AG04450 (cell line): ENCODE measurements at regions not wholly inside any gene's neighbourhood (a gene's known extent, or its start where the extent isn't known, plus 50 kb on each side); places are given as distances from the start of the nearest gene placed in this dataset.

ENCODE experiments used
- CTCF ChIA-PET: fragments of 300-600, 350-600 bp; formaldehyde crosslinking; extraction: SDS; loops from one replicate; lab custom pipeline; 2022; ENCODE audit warnings: antibody characterized with exemption, inconsistent platforms; lab: Charles Lee
- POLR2A ChIA-PET: fragments of 350-600 bp; formaldehyde crosslinking; extraction: SDS; loops from one replicate; lab custom pipeline; 2021; ENCODE audit warnings: antibody characterized with exemption, inconsistent platforms; lab: Yijun Ruan, JAX
- DNase-seq: peaks from one replicate; pipeline ENCODE4 v3.0.0-alpha.2; 2011; ENCODE audit warnings: low read depth, low spot score
- H3K27ac ChIP-seq: one replicate; pipeline ENCODE4 v1.5.1; 2012; ENCODE audit warnings: low read depth, low read length, control low read depth
- H3K27me3 ChIP-seq: one replicate; pipeline ENCODE4 v1.6.0; 2012; ENCODE audit warnings: low read length; ENCODE audit not compliant: control insufficient read depth, insufficient read depth
- H3K4me3 ChIP-seq: 2 replicates; pipeline ENCODE4 v1.5.1; 2011; ENCODE audit warnings: mild to moderate bottlenecking, low read depth, low read length, control low read depth
- H3K9me3 ChIP-seq: 2 replicates; pipeline ENCODE4 v1.5.1; 2012; ENCODE audit warnings: low read length; ENCODE audit not compliant: control insufficient read depth, insufficient read depth
- TF ChIP-seq, protein P1 (sequence below): IDR thresholded peaks from 2 replicates; pipeline ENCODE4 v1.5.1; 2011; ENCODE audit warnings: low read depth, low read length, control low read depth, inconsistent platforms

DNA sequence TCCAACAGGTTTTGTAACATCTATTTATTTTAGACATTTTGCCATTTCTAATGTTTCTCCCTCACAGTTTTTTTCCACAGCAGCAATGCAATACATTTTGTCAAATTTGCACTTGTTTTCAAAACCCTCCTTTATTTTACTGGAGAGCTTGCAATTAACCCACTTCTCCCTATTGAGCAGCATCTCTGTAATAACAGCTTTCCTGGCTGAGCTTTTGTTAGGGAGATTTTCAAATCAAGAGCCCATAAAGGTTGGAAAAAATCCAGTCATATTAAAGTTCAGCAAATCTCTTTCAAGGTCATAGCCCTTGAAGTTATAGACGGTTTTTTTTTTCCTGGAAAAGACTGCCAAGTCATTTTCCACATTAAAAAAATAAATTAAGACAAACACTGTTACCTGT, 450.6 kb upstream of the TENM3 start:
- CTCF ChIA-PET = interaction anchor here (0.6 kb wide), 1 partner anchor 82 kb away, joined by 3 read pairs; no protein-coding TSS in a partner anchor
- POLR2A ChIA-PET = no interaction called here
- no peak overlapping the region for H3K27ac ChIP-seq
- no peaks in the 10 kb centered on the region for H3K9me3 ChIP-seq
- TF ChIP-seq, protein P1, sequence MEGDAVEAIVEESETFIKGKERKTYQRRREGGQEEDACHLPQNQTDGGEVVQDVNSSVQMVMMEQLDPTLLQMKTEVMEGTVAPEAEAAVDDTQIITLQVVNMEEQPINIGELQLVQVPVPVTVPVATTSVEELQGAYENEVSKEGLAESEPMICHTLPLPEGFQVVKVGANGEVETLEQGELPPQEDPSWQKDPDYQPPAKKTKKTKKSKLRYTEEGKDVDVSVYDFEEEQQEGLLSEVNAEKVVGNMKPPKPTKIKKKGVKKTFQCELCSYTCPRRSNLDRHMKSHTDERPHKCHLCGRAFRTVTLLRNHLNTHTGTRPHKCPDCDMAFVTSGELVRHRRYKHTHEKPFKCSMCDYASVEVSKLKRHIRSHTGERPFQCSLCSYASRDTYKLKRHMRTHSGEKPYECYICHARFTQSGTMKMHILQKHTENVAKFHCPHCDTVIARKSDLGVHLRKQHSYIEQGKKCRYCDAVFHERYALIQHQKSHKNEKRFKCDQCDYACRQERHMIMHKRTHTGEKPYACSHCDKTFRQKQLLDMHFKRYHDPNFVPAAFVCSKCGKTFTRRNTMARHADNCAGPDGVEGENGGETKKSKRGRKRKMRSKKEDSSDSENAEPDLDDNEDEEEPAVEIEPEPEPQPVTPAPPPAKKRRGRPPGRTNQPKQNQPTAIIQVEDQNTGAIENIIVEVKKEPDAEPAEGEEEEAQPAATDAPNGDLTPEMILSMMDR = no peak
- no peaks in the 10 kb centered on the region for H3K27me3 ChIP-seq
- H3K4me3 ChIP-seq = no peak overlapping the region
- no peak for DNase-seq

DNA sequence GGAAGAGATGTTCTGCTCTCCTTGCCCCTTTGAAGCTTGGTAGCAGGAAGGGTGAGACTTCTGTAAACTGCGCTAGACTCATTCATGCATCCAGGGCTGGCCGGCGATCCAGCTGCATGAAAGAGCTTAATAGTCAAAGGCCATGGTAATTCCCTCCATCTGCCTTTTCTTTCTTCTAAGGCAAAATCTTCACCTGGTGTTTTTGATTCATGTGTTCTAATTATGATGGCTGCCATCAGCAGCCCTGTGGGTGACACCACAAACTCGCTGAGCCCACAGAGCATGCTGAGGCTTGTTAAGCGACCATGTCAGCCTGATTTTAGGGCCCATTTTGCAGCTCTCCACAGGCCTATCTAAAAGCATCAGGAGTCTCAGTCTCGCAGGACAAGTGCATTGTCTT, 450.1 kb upstream of the TENM3 start:
- DNase-seq = no peak
- no peak overlapping the region for H3K27ac ChIP-seq
- CTCF ChIA-PET = no interaction called here
- TF ChIP-seq, protein P1 = no peak
- no peaks in the 10 kb centered on the region for H3K27me3 ChIP-seq
- POLR2A ChIA-PET = no interaction called here
- no peaks in the 10 kb centered on the region for H3K9me3 ChIP-seq
- H3K4me3 ChIP-seq = no peak overlapping the region

DNA sequence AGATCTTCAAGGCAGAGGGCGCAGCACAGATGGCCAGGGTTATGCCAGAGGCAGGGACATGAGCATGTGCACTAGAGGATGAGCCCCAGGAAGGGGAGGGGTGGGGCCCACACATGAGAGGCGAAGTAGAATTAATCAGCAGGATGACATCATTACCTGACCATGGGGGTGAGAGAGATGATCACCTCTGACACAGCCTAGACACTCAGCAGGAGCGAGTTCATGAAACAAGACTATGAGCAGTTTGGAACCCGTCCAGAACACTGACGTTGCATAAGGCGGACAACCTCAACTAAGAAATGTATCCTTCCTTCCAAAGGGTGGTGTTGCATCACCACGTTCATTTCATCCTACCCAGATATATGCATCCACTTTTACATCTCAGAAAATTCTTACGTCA, 446.7 kb upstream of the TENM3 start:
- Histone ChIP-seq H3K9me3 (no peaks in the 10 kb centered on the region), H3K4me3 (no peak overlapping the region), H3K27ac (no peak overlapping the region), H3K27me3 (no peaks in the 10 kb centered on the region)
- no peak for DNase-seq
- ChIA-PET CTCF (no interaction called here), POLR2A (no interaction called here)
- TF ChIP-seq, protein P1 = no peak

DNA sequence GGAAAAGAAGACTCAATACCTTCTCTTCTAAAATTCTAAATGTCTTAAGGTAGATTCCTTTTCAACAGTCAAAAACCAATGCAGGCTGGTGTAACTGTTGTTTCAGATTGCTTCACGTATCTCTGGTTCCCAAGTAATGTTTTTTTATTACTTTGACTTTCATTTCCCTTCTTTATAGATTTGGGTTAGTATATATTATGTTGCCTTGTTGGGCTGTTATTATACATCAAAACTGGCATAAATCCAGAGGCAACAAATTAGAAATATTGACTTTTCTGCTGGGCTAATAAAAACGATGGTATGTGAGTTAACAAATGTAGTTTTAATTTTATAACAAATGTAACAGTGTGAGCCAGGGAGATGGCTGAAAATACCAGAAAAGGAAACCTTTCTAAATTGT, 444.7 kb upstream of the TENM3 start:
- Histone ChIP-seq H3K9me3 (no peaks in the 10 kb centered on the region), H3K4me3 (no peak overlapping the region), H3K27me3 (no peaks in the 10 kb centered on the region), H3K27ac (no peak overlapping the region)
- no peak for DNase-seq
- TF ChIP-seq, protein P1 = no peak
- ChIA-PET POLR2A (interaction anchor here (0.6 kb wide), 1 partner anchor 39 kb away, joined by 4 read pairs; no protein-coding TSS in a partner anchor), CTCF (no interaction called here)

DNA sequence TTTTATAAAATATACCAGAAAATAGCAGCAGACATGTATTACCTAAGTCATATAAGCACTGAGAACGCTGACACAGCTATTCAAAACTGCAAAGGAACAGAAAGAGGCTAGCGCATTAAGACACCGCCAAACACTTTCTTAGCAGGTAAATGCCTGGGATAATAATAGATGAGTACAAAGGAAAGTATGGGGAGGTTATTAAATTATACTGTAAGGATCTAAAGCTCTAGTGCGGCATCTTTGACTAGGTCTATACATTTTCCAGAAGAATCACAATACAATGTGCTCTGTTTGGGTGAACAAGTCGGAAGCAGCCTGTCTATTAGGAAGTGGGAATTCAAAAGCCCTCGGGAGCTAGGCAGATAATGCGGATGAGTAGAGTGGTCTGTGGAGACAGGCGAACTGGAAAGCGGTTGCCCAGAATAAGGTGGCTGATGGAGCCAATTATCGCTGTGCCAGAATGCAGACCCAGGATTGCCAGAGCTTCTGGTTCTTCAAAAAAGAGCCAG, 443.6 kb upstream of the TENM3 start:
- no peak for DNase-seq
- POLR2A ChIA-PET = no interaction called here
- CTCF ChIA-PET = no interaction called here
- H3K9me3 ChIP-seq = no peaks in the 10 kb centered on the region
- no peaks in the 10 kb centered on the region for H3K27me3 ChIP-seq
- no peak overlapping the region for H3K27ac ChIP-seq
- no peak overlapping the region for H3K4me3 ChIP-seq
- TF ChIP-seq, protein P1 = no peak
